Astrocyte of the cerebellum (primary cell): ENCODE measurements at regions not wholly inside any gene's neighbourhood (a gene's known extent, or its start where the extent isn't known, plus 50 kb on each side); places are given as distances from the start of the nearest gene placed in this dataset.

Source experiments
- DNase-seq: peaks from one replicate; pipeline ENCODE4 v3.0.0-alpha.2; 2011; ENCODE audit warnings: low read depth
- H3K4me3 ChIP-seq: 2 replicates; pipeline ENCODE4 v1.5.1; 2011; ENCODE audit warnings: mild to moderate bottlenecking, low read depth, low read length, moderate library complexity
- in situ Hi-C: cut with HindIII; loops from 2 replicates; pipeline ENCODE4 v1.10.0; 2017; ENCODE audit warnings: low sequenced_read_pairs
- TF ChIP-seq, protein P1 (sequence below): IDR thresholded peaks from 2 replicates; pipeline ENCODE4 v1.5.1; 2012; ENCODE audit warnings: low read length, low read depth, moderate library complexity, mild to moderate bottlenecking; ENCODE audit errors: missing control alignments

DNA sequence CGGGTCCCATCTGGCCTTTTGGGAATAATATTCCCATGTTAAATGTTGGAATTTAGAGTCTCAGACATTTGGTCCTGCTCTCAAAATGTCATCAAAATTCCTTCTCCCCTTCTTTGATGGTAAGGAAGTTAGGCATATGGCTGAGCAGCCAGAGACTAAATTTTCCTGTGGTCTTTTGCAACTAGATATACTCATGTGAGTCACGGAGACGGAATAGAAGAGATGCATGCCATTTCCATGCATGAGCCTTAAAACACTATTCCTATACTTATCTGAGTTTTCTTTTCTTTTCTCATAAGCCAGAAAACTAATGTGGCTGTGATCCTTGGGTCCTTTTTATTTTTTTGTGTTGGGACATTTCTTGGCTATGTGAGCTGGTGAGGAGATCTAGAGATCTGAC lies 105.3 kb downstream of the NR2F2 start:
- no peak overlapping the region for H3K4me3 ChIP-seq
- TF ChIP-seq, protein P1, sequence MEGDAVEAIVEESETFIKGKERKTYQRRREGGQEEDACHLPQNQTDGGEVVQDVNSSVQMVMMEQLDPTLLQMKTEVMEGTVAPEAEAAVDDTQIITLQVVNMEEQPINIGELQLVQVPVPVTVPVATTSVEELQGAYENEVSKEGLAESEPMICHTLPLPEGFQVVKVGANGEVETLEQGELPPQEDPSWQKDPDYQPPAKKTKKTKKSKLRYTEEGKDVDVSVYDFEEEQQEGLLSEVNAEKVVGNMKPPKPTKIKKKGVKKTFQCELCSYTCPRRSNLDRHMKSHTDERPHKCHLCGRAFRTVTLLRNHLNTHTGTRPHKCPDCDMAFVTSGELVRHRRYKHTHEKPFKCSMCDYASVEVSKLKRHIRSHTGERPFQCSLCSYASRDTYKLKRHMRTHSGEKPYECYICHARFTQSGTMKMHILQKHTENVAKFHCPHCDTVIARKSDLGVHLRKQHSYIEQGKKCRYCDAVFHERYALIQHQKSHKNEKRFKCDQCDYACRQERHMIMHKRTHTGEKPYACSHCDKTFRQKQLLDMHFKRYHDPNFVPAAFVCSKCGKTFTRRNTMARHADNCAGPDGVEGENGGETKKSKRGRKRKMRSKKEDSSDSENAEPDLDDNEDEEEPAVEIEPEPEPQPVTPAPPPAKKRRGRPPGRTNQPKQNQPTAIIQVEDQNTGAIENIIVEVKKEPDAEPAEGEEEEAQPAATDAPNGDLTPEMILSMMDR: no peak
- in situ Hi-C loops: no loop called here
- no peak for DNase-seq

DNA sequence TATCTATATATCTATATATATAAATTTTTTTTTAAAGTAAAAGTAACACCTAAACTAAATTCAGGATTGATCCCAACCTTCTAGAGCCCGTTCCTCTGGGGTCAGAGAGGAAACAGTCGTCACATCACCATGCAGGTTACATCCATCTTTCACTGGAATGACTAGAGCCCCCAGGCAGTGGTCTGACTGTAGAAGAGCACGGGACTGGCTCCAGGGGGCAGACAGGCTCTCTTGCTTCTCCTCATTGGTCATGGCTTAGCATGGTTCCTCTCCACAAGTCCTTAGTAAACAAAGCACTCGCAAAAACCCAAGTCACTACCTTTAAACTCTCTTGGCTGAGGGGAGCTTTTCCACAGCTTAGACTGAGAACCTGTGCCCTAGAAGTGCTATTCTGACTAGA lies 110.5 kb downstream of the NR2F2 start:
- no peak overlapping the region for H3K4me3 ChIP-seq
- no peak for DNase-seq
- in situ Hi-C loops: no loop called here

DNA sequence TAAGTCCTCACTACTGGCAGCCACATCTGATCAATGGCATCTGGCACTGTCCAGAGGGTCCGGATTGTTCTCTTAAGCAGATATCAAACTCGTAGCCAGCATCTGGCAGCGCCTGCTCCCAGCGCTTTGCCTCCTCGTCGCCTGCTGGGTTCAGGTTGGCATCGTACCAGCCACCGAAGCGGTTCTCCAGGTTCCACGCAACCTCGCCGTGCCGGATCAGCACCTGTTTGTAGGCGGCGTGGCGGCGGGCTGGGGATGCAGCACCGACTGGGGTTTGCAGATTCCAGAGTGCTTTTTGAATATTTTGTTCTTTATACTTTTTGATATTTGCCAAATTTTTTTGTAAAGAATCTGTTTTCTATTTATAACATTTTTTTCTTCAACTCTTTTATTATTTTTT lies 111.6 kb downstream of the NR2F2 start:
- TF ChIP-seq, protein P1: no peak
- in situ Hi-C loops: no loop called here
- no peak overlapping the region for H3K4me3 ChIP-seq
- no peak for DNase-seq

More for the DNA sequence above, 110.5 kb downstream of the NR2F2 start:
- TF ChIP-seq, protein P1: no peak

DNA sequence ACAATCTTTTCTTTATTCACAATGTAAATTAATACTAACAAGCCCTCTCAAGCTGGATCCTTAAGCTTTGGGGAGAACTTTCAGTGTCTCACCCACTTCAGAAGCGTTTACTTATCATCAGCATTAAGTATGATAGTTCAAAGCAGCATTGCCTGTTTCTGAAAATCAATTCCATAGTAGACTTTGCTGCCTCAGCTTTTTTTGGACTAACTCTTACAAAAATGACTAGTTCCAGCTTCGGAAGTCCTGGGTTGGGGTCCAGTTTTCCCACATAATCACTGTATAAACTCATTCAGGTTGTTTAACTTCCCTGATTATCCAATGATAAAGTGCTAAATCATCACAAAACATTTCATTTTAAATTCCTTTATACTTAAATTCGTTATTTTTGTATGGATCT lies 114.4 kb downstream of the NR2F2 start:
- DNase-seq: no peak
- TF ChIP-seq, protein P1: no peak
- no peak overlapping the region for H3K4me3 ChIP-seq
- in situ Hi-C loops: no loop called here

DNA sequence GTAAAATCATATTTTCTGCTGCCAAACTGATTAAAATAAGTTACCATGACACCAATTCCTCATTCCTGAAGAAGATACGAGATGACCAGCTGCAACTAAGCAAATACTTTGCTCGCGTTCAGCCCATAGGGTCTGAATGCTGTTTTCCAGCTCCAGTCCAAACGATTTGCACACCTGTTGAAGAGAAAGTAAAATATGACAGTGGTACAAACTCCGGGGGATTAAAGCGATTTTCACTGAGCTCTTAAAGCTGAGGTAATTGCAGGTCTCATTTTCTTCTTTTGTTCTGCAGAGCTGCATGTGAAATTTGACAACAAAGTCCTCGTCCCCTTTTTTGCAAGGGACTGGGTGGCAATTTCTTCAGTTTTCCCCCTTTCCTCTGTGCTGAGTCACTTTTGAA lies 118.4 kb downstream of the NR2F2 start:
- no peak for DNase-seq
- TF ChIP-seq, protein P1: no peak
- in situ Hi-C loops: no loop called here
- no peak overlapping the region for H3K4me3 ChIP-seq

DNA sequence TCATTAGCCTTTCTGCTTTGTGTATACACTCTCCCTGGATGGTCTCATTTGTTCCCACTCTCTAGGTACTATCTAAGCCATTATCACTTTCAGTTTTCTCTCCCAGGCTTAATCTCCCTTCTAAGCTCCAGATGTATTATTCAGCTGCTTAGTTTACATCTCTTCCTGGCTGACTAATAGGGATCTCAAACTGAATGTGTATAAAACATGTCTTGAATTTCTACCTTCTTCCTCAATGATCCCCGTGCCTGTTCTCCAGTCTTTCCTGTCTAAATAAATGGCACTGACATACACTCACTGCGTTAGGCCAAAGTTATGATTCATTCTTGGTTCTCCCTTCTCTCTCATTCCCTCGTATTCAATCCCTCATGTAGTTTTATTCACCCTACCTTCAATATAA lies 127.3 kb downstream of the NR2F2 start:
- H3K4me3 ChIP-seq: no peak overlapping the region
- in situ Hi-C loops: no loop called here
- DNase-seq: no peak
- TF ChIP-seq, protein P1: no peak

DNA sequence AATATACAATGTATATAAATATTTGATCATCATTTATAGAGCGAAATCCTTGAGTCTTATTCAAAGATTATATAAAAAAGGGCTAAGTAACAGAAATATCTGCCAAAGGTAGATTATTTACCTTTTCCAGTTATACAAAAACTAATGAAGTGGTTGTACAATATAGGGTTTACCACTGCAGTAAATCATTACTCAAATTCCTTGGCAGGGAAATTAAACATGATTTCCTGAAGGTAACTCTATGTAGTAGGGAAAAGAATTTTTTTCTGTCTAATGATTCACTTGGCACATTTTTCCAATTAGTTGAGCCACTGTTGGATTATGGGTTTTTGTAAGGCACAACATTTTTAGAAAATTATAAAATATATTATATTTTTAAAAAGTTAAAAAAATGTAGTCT lies 129.6 kb downstream of the NR2F2 start:
- TF ChIP-seq, protein P1: no peak
- in situ Hi-C loops: no loop called here
- DNase-seq: no peak
- H3K4me3 ChIP-seq: no peak overlapping the region
